GM12878 (cell line): ENCODE measurements at regions not wholly inside any gene's neighbourhood (a gene's known extent, or its start where the extent isn't known, plus 50 kb on each side); places are given as distances from the start of the nearest gene placed in this dataset.

ENCODE experiments used
- ATAC-seq: fragments of 200-7000 bp; cut with Tn5 transposase; 3 replicates; pipeline ENCODE4 v1.9.1; 2020; ENCODE audit warnings: mild to moderate bottlenecking, moderate library complexity
- BruUV-seq: library from RNA; stranded (reverse); fragments of 400-500 nt; replicated peaks from 2 replicates; lab custom pipeline; 2021; lab: Mats Ljungman, UMichigan
- CTCF ChIA-PET: fragments of 300-600 bp; sonication (Branson Sonifier 250); formaldehyde crosslinking; extraction: SDS; loops from one replicate; lab custom pipeline; 2021; ENCODE audit warnings: inconsistent platforms; lab: Yijun Ruan, JAX
- POLR2A ChIA-PET: fragments of 350-600 bp; formaldehyde crosslinking; extraction: SDS; loops from one replicate; lab custom pipeline; 2021; ENCODE audit warnings: inconsistent platforms; lab: Charles Lee
- RAD21 ChIA-PET: fragments of 300-600 bp; sonication (Branson Sonifier 250); formaldehyde crosslinking; loops from one replicate; lab custom pipeline; 2023; ENCODE audit warnings: antibody characterized with exemption; ENCODE audit not compliant: unreplicated experiment; lab: Charles Lee
- SMC1A ChIA-PET: fragments of 300-600 bp; sonication (Branson Sonifier 250); formaldehyde crosslinking; loops from one replicate; lab custom pipeline; 2023; ENCODE audit not compliant: unreplicated experiment, uncharacterized antibody; lab: Charles Lee
- DNase-seq: peaks from one replicate; pipeline ENCODE4 v3.0.0-alpha.2; 2011; ENCODE audit warnings: low read depth, low spot score
- FAIRE-seq: peaks from 3 replicates; lab custom pipeline; 2011; peaks lifted over from hg19 to GRCh38; lab: Jason Lieb, UNC
- H2AFZ ChIP-seq: 2 replicates; pipeline ENCODE4 v1.6.0; 2011; ENCODE audit warnings: low read depth, low read length, control low read depth; ENCODE audit not compliant: control insufficient read depth
- H3K27ac ChIP-seq: 2 replicates; pipeline ENCODE4 v1.5.1; 2011; ENCODE audit warnings: control low read depth; ENCODE audit not compliant: control insufficient read depth, insufficient read depth
- H3K27me3 ChIP-seq, 2 experiments: replicated peaks in 1 of 2; 2 replicates each; pipeline versions ENCODE4 v1.6.0 to v1.6.1; 2011; ENCODE audit warnings: low read length in 1 of 2; ENCODE audit not compliant: control insufficient read depth in 2 of 2, insufficient read depth in 2 of 2
- H3K36me3 ChIP-seq, 2 experiments: 2 replicates each; pipeline ENCODE4 v1.5.1; 2011; ENCODE audit warnings: low read length in 1 of 2; ENCODE audit not compliant: control insufficient read depth in 2 of 2, insufficient read depth in 2 of 2
- H3K4me1 ChIP-seq: 2 replicates; pipeline ENCODE4 v1.6.1; 2011; ENCODE audit warnings: mild to moderate bottlenecking, low read length, moderate library complexity, mixed read lengths; ENCODE audit not compliant: control insufficient read depth, insufficient read depth
- H3K4me2 ChIP-seq: 2 replicates; pipeline ENCODE4 v1.6.0; 2011; ENCODE audit warnings: control low read depth; ENCODE audit not compliant: control insufficient read depth, insufficient read depth
- H3K4me3 ChIP-seq: fragments of 200-600 bp; sonication (generic); 2 replicates; pipeline ENCODE4 v1.5.1; 2016
- H3K79me2 ChIP-seq: 2 replicates; pipeline ENCODE4 v1.6.0; 2011; ENCODE audit warnings: low read length; ENCODE audit not compliant: control insufficient read depth, insufficient read depth
- H3K9ac ChIP-seq: 2 replicates; pipeline ENCODE4 v1.8.0; 2011; ENCODE audit warnings: low read length, control low read depth, mixed read lengths; ENCODE audit not compliant: control insufficient read depth, insufficient read depth
- H3K9me3 ChIP-seq: replicated peaks from 3 replicates; pipeline ENCODE4 v1.5.1; 2011; ENCODE audit warnings: mild to moderate bottlenecking, low read length; ENCODE audit not compliant: control insufficient read depth, insufficient read depth
- H4K20me1 ChIP-seq: 2 replicates; pipeline ENCODE4 v1.6.0; 2011; ENCODE audit not compliant: control insufficient read depth, insufficient read depth
- BHLHE40 ChIP-seq, 2 experiments: fragments of 450-650 bp in 1 of 2; IDR thresholded peaks; 2 replicates each; pipeline ENCODE4 v1.6.1; 2011 to 2017; ENCODE audit warnings: low read depth in 2 of 2, borderline replicate concordance in 1 of 2, improper control_type of control experiment in 1 of 2, low read length in 1 of 2, mild to moderate bottlenecking in 1 of 2
- CBX5 ChIP-seq: sonication (generic); IDR thresholded peaks from 2 replicates; pipeline ENCODE4 v1.6.1; 2016; ENCODE audit warnings: low read depth, moderate library complexity, mild to moderate bottlenecking, inconsistent platforms
- FOS ChIP-seq: IDR thresholded peaks from 3 replicates; pipeline ENCODE4 v1.6.1; 2011; ENCODE audit warnings: borderline replicate concordance; ENCODE audit not compliant: insufficient read length; ENCODE audit errors: extremely low read depth
- GATAD2B ChIP-seq: fragments of 450-650 bp; conservative IDR thresholded peaks from 2 replicates; pipeline ENCODE4 v1.6.1; 2017; ENCODE audit warnings: low read depth, mild to moderate bottlenecking, moderate library complexity
- HDAC6 ChIP-seq: fragments of 200-600 bp; sonication (generic); IDR thresholded peaks from one replicate; pipeline ENCODE4 v1.8.0; 2017; ENCODE audit warnings: antibody characterized with exemption; ENCODE audit not compliant: unreplicated experiment
- NBN ChIP-seq: fragments of 450-650 bp; IDR thresholded peaks from 2 replicates; pipeline ENCODE4 v1.6.1; 2016
- PKNOX1 ChIP-seq: fragments of 450-650 bp; IDR thresholded peaks from 2 replicates; pipeline ENCODE4 v1.6.1; 2016; ENCODE audit warnings: mild to moderate bottlenecking
- SIX5 ChIP-seq: IDR thresholded peaks from 2 replicates; pipeline ENCODE4 v1.6.1; 2011; ENCODE audit warnings: mild to moderate bottlenecking, low read depth, low read length, moderate library complexity; ENCODE audit not compliant: severe bottlenecking
- SREBF1 ChIP-seq: IDR thresholded peaks from 2 replicates; pipeline ENCODE4 v1.6.1; 2012; ENCODE audit warnings: mild to moderate bottlenecking, low read length
- ZBTB33 ChIP-seq: fragments of 450-650 bp; IDR thresholded peaks from 2 replicates; pipeline ENCODE4 v1.6.1; 2017; ENCODE audit warnings: mild to moderate bottlenecking
- ZNF207 ChIP-seq: fragments of 450-650 bp; IDR thresholded peaks from 2 replicates; pipeline ENCODE4 v1.6.1; 2014; ENCODE audit warnings: antibody characterized with exemption, mild to moderate bottlenecking, borderline replicate concordance
- ZNF384 ChIP-seq: IDR thresholded peaks from 2 replicates; pipeline ENCODE4 v1.6.1; 2012; ENCODE audit warnings: low read depth, mild to moderate bottlenecking, low read length, improper control_type of control experiment, borderline replicate concordance
- ZSCAN29 ChIP-seq: fragments of 450-650 bp; IDR thresholded peaks from 2 replicates; pipeline ENCODE4 v1.6.1; 2017; ENCODE audit warnings: mild to moderate bottlenecking, moderate library complexity
- WGBS: methylation state at CpG from one replicate; pipeline ENCODE4 v1.1.6; 2016; ENCODE audit warnings: low lambda C conversion rate; ENCODE audit not compliant: insufficient replicate concordance, insufficient coverage; ENCODE audit errors: missing lambda C conversion rate; 5-methylcytosine and 5-hydroxymethylcytosine counted together
- in situ Hi-C: fragments of 300-500 bp; cut with MboI; formaldehyde crosslinking; loops from 9 replicates; pipeline ENCODE4 v1.14.3; 2018; ENCODE audit warnings: mixed read lengths
- intact Hi-C: fragments of 100-400 bp; cut with micrococcal nuclease; formaldehyde crosslinking; loops from one replicate; pipeline ENCODE4 v1.14.2; 2022; ENCODE audit not compliant: unreplicated experiment
- TF ChIP-seq, protein P1 (sequence below): IDR thresholded peaks from 2 replicates; pipeline ENCODE4 v1.6.1; 2012; ENCODE audit warnings: low read depth, low read length, improper control_type of control experiment

GRCh38 chr11:91866642-91867041, 358.0 kb upstream of the FAT3 start:
- ChIA-PET CTCF (no interaction called here), RAD21 (no interaction called here), POLR2A (no interaction called here), SMC1A (no interaction called here)
- WGBS = 28% methylated on average over 3 of the region's 3 CpGs
- Histone ChIP-seq H3K4me1 (no peaks in the 10 kb centered on the region), H2AFZ (no peak overlapping the region), H3K9ac (no peak overlapping the region), H4K20me1 (no peaks in the 10 kb centered on the region), H3K27me3 (no peaks in the 10 kb centered on the region), H3K4me3 (no peak overlapping the region), H3K79me2 (no peaks in the 10 kb centered on the region), H3K27ac (no peak overlapping the region), H3K36me3 (no peaks in the 10 kb centered on the region), H3K9me3 (no peaks in the 10 kb centered on the region), H3K4me2 (no peak overlapping the region)
- TF ChIP-seq PKNOX1 (no peak), ZNF207 (no peak), FOS (no peak), HDAC6 (no peak), GATAD2B (no peak), SIX5 (no peak), ZNF384 (no peak), NBN (no peak), ZSCAN29 (no peak)
- FAIRE-seq (no peak), DNase-seq (no peak), ATAC-seq (no peak)
- no TSS peak for BruUV-seq
- intact Hi-C loops = no loop called here
- in situ Hi-C loops = no loop called here

- intact Hi-C loops (no loop called here), in situ Hi-C loops (no loop called here)
- Histone ChIP-seq H3K4me1 (no peaks in the 10 kb centered on the region), H3K36me3 (no peaks in the 10 kb centered on the region), H3K27ac (no peak overlapping the region), H4K20me1 (no peaks in the 10 kb centered on the region), H3K79me2 (no peaks in the 10 kb centered on the region), H3K9me3 (no peaks in the 10 kb centered on the region), H2AFZ (no peak overlapping the region), H3K27me3 (no peaks in the 10 kb centered on the region), H3K4me3 (no peak overlapping the region), H3K4me2 (no peak overlapping the region), H3K9ac (no peak overlapping the region)
- ChIA-PET RAD21 (no interaction called here), CTCF (no interaction called here), POLR2A (no interaction called here), SMC1A (no interaction called here)
- ATAC-seq = no peak; the same call in 2 of the 3 replicates
- no peak for FAIRE-seq
- 44% methylated on average over 3 of the region's 3 CpGs for WGBS
- no TSS peak for BruUV-seq
- no peak for DNase-seq
- TF ChIP-seq CBX5 (no peak), ZBTB33 (no peak), SREBF1 (no peak), BHLHE40 (IDR thresholded peaks at IDR 0.05; ENCODE audit: borderline replicate concordance in 1 of 2, low read depth in 2 of 2, low read length in 1 of 2) (no peak)
- TF ChIP-seq, protein P1, sequence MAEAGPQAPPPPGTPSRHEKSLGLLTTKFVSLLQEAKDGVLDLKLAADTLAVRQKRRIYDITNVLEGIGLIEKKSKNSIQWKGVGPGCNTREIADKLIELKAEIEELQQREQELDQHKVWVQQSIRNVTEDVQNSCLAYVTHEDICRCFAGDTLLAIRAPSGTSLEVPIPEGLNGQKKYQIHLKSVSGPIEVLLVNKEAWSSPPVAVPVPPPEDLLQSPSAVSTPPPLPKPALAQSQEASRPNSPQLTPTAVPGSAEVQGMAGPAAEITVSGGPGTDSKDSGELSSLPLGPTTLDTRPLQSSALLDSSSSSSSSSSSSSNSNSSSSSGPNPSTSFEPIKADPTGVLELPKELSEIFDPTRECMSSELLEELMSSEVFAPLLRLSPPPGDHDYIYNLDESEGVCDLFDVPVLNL = no peak
Measured at GRCh38 chr11:91860661-91861060, 364.0 kb upstream of the FAT3 start.
